NCI-H2227 treated with DMSO at 0.1 percent for 48 hours (cell line): ENCODE measurements at regions not wholly inside any gene's neighbourhood (a gene's known extent, or its start where the extent isn't known, plus 50 kb on each side); places are given as distances from the start of the nearest gene placed in this dataset.

ENCODE experiments used
- DNase-seq: peaks from one replicate; lab custom pipeline; 2025; lab: John Stamatoyannopoulos, UW

DNA sequence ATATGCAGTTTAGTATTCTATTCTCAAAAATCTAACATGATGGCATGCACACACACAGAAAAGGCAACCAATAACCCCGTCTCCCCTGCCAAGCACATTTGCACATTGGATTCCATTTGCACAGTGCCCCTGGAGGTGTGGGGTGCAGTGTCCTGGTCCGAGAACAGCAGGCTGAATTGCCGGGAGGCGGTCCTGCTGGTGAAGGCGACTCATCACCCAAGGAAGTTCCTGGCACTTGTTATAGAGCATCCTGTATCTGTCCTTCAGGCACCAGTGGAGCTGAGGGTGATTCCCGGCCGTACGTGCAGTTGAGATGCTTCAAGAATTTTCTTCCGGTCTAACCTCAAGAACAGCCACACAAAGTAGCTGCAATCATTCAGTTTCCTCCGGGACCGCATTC lies 73.0 kb upstream of the RAB12 start:
- no peak for DNase-seq

DNA sequence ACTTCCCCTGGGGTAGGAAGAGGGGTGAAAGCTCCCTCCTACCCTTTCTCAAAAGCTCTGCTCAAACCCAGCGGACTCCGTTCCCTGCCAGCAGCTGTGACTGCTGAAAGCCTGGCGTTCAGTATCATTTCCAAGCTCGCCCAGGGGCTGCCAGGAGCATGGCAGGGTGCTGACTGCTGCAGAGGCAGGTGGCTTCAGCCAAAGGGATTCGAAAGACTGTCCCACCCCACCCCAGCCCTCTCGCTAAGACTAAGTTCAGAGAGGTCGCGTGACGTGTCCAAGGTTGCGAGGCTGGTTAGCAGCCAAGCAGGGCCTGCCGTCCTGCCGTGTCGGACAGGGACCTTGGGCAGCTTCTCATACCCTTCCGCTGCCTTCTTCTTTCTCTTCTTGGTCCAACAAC lies 72.3 kb upstream of the RAB12 start:
- DNase-seq, result no peak

DNA sequence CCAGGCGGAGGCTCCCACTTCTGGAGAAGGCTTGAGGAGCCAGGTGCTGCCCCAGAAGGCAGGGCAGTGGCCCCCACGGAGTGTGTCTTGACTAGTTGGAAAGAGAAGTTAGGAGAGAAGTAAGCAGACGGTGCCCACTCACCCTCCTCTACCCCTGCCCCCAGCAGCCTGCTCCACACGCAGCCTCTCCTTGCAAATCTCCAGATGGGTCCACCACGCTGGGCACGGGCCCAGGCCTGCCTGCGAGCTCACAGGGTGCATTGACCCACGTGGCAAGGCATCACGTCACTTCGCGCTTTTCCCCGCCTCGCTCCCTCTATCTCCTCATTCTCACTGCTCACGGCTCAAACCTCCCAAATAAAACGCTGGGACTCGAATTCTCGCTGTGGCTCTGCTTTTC lies 71.8 kb upstream of the RAB12 start:
- no peak for DNase-seq

GRCh38 chr18:8538935-8539334 lies 70.3 kb upstream of the RAB12 start:
- DNase-seq, result no peak

DNA sequence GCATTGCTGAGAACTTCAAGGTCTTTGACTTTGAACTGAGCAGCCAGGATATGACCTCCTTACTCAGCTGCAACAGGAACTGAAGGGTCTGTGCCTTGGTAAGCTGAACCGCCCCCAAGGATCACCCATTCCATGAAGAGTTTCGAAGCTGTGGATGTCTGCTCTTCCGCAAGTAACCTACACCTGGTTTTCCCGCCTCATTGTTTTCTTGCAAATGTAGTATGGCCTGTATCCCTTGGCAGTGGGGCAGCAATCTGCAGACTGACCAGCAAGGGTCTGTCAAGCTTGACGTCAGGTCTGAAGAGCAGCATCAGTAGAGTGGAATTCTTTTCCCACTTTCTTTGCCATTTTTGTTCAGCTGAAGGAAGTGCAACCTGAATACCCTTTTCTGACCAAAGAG lies 62.6 kb upstream of the RAB12 start:
- DNase-seq, result no peak

DNA sequence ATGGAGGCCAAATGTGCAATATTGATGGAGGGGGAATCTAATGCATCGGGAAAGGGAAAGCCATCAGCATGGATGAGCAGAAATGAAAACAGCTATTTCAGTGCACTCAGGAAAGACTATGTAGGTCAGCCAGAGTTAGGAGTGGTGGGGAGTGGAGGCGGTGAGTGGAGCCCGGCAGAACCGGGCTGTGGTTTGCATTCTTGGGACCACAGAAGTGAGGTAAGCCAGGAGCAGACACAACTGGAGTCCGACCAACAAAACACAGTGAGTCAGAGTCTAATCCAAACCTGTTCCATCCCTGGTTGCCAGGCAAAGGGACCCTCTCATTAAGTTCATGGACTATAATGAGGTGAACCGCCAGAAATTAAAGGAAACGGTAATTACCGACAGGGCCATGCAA lies 61.1 kb upstream of the RAB12 start:
- no peak for DNase-seq

DNA sequence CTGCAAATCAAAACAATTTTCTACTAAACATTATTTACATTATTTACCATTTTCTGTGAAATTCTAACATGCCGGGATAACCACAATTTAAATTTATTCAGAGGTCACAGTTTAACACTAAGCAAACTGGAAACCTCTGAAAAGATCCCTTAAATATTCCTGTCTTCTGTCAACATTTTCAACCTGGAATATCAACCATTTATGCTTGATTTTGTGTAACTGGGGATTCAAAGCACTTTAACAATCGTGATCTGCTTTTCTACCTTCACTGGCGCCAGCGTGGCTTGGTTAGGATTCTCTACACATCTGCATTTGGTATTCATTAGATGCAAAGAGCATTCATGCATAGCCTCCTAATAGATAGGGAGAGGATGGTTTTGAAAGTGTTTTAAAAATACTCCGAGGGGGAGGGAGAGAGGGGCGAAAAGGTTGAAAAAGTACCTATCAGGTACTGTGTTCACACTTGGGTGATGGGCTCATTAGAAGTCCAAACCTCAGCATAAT lies 59.9 kb upstream of the RAB12 start:
- no peak for DNase-seq

- no peak for DNase-seq
Observed at GRCh38 chr18:8552151-8552550, 57.1 kb upstream of the RAB12 start.

GRCh38 chr18:8554354-8554753 lies 54.9 kb upstream of the RAB12 start:
- DNase-seq, result no peak

DNA sequence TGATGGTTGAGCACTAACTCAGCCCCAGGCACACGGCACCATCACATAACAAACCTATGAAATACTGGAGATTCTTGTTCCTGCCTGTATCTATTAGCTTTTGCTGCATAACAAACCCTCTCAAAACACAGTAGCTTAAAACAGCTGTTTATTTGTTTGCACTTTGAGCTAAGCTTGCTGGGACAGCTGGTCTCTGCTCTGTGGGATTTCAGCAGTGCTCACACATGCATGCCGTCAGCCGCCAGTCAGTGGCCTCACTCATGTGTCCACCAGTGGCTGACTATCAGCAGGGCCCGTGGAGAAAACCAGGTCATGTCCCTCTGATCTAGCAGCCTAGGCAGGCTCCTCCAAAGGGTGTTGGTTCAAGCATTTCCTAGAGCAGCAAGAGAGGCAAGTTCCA lies 52.8 kb upstream of the RAB12 start:
- DNase-seq, result no peak
